GM10266 (cell line): ENCODE measurements at regions not wholly inside any gene's neighbourhood (a gene's known extent, or its start where the extent isn't known, plus 50 kb on each side); places are given as distances from the start of the nearest gene placed in this dataset.

ENCODE experiments used
- DNase-seq: peaks from one replicate; pipeline ENCODE4 v3.0.0; 2012; ENCODE audit errors: extremely low spot score
- TF ChIP-seq, protein P1 (sequence below): IDR thresholded peaks from 2 replicates; pipeline ENCODE4 v1.5.1; 2012; ENCODE audit warnings: mild to moderate bottlenecking, low read depth; ENCODE audit not compliant: control insufficient read depth, insufficient read depth; ENCODE audit errors: missing control alignments

DNA sequence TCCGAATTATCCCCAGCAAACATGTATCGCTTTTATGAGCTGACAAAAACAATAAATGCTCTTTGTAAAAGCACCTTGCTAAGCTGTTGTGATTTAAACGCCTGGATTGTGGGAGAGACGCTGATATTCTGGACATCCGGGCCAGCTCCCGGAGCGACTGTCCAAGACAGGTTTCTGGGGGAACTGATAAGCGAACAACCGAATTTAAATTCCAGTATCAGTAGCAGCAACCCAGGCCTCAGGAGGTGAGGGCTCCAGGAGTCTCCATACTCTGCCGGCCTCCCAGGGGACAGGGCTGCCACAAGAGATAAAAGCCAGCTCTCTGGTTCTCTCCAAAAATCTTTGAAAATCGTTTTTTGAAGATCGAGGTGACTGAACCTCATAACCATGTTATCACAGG lies 50.3 kb upstream of the VSTM2B start:
- no peak for DNase-seq
- TF ChIP-seq, protein P1, sequence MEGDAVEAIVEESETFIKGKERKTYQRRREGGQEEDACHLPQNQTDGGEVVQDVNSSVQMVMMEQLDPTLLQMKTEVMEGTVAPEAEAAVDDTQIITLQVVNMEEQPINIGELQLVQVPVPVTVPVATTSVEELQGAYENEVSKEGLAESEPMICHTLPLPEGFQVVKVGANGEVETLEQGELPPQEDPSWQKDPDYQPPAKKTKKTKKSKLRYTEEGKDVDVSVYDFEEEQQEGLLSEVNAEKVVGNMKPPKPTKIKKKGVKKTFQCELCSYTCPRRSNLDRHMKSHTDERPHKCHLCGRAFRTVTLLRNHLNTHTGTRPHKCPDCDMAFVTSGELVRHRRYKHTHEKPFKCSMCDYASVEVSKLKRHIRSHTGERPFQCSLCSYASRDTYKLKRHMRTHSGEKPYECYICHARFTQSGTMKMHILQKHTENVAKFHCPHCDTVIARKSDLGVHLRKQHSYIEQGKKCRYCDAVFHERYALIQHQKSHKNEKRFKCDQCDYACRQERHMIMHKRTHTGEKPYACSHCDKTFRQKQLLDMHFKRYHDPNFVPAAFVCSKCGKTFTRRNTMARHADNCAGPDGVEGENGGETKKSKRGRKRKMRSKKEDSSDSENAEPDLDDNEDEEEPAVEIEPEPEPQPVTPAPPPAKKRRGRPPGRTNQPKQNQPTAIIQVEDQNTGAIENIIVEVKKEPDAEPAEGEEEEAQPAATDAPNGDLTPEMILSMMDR = no peak
